GM13977 (cell line): ENCODE measurements at regions not wholly inside any gene's neighbourhood (a gene's known extent, or its start where the extent isn't known, plus 50 kb on each side); places are given as distances from the start of the nearest gene placed in this dataset.

Experiments
- DNase-seq: peaks from one replicate; pipeline ENCODE4 v3.0.0; 2012; ENCODE audit warnings: low spot score
- CTCF ChIP-seq: IDR thresholded peaks from 2 replicates; pipeline ENCODE4 v1.5.1; 2012; ENCODE audit warnings: mild to moderate bottlenecking, control low read depth; ENCODE audit not compliant: insufficient read depth; ENCODE audit errors: extremely low read depth, missing control alignments
- in situ Hi-C: fragments of 300-500 bp; cut with MboI; formaldehyde crosslinking; loops from one replicate; pipeline ENCODE4 v1.12.0; 2022; ENCODE audit warnings: low sequenced_read_pairs, low pct_unique_long_range_greater_than_20kb, mixed read lengths, inconsistent platforms; ENCODE audit not compliant: unreplicated experiment

- no peak for TF ChIP-seq CTCF
- in situ Hi-C loops: no loop called here
- DNase-seq: no peak
Observed at GRCh38 chr13:76722782-76723181, 163.4 kb downstream of the KCTD12 start.

GRCh38 chr13:76720821-76721220 lies 165.4 kb downstream of the KCTD12 start:
- no peak for TF ChIP-seq CTCF
- DNase-seq: no peak
- in situ Hi-C loops: no loop called here

- no peak for DNase-seq
- no peak for TF ChIP-seq CTCF
- in situ Hi-C loops: no loop called here
Observed at GRCh38 chr13:76720416-76720815, 165.8 kb downstream of the KCTD12 start.

- in situ Hi-C loops: no loop called here
- no peak for TF ChIP-seq CTCF
- DNase-seq: no peak
Observed at GRCh38 chr13:76719955-76720354, 166.2 kb downstream of the KCTD12 start.

- in situ Hi-C loops: no loop called here
- no peak for TF ChIP-seq CTCF
- DNase-seq: no peak
Observed at GRCh38 chr13:76717092-76717491, 169.1 kb downstream of the KCTD12 start.

- in situ Hi-C loops: no loop called here
- no peak for DNase-seq
- TF ChIP-seq CTCF: no peak
Observed at GRCh38 chr13:76715621-76716020, 170.6 kb downstream of the KCTD12 start.

- DNase-seq: no peak
- no peak for TF ChIP-seq CTCF
- in situ Hi-C loops: no loop called here
Observed at GRCh38 chr13:76715075-76715474, 171.1 kb downstream of the KCTD12 start.
